Adrenal gland (tissue), 5 donors: ENCODE measurements at regions not wholly inside any gene's neighbourhood (a gene's known extent, or its start where the extent isn't known, plus 50 kb on each side); places are given as distances from the start of the nearest gene placed in this dataset.

Experiments
- POLR2A ChIP-seq, 2 donors: fragments of 450-650 bp; IDR thresholded peaks; one replicate each; pipeline ENCODE4 v1.6.1; 2017; ENCODE audit warnings: antibody characterized with exemption in 2 of 2, mild to moderate bottlenecking in 2 of 2, moderate library complexity in 1 of 2
- TF ChIP-seq, protein P1 (sequence below), 6 experiments: fragments of 450-650 bp in 4 of 6; fragments of 200-600 bp in 2 of 6; sonication (generic) in 1 of 6; IDR thresholded peaks; 1 replicate in 5 of 6; 2 replicates in 1 of 6; pipeline versions ENCODE4 v1.5.1 to v1.8.0; 2016 to 2021; ENCODE audit warnings: antibody characterized with exemption in 6 of 6, mild to moderate bottlenecking in 2 of 6, moderate library complexity in 1 of 6
- donor health status: DM: no; HTN: no; CAD: no.

- TF ChIP-seq, protein P1, sequence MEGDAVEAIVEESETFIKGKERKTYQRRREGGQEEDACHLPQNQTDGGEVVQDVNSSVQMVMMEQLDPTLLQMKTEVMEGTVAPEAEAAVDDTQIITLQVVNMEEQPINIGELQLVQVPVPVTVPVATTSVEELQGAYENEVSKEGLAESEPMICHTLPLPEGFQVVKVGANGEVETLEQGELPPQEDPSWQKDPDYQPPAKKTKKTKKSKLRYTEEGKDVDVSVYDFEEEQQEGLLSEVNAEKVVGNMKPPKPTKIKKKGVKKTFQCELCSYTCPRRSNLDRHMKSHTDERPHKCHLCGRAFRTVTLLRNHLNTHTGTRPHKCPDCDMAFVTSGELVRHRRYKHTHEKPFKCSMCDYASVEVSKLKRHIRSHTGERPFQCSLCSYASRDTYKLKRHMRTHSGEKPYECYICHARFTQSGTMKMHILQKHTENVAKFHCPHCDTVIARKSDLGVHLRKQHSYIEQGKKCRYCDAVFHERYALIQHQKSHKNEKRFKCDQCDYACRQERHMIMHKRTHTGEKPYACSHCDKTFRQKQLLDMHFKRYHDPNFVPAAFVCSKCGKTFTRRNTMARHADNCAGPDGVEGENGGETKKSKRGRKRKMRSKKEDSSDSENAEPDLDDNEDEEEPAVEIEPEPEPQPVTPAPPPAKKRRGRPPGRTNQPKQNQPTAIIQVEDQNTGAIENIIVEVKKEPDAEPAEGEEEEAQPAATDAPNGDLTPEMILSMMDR (IDR thresholded peaks at IDR 0.05): no peak
- TF ChIP-seq POLR2A (IDR thresholded peaks at IDR 0.05): no peak
These were observed 611.6 kb upstream of the GRIA3 start for GRCh38 chrX:122572461-122572860.
